ENCODE measurements at regions not wholly inside any gene's neighbourhood (a gene's known extent, or its start where the extent isn't known, plus 50 kb on each side); places are given as distances from the start of the nearest gene placed in this dataset.
"Not testable (repeated sequence)": the region's sequence is repeated elsewhere in the genome, so short reads cannot be mapped to it uniquely, and the experiment has no call there.

GRCh38 chr6:105537981-105538578 lies 135.2 kb upstream of the PREP start:
- DNase-seq (ENCODE audit: low spot score): no peak

DNA sequence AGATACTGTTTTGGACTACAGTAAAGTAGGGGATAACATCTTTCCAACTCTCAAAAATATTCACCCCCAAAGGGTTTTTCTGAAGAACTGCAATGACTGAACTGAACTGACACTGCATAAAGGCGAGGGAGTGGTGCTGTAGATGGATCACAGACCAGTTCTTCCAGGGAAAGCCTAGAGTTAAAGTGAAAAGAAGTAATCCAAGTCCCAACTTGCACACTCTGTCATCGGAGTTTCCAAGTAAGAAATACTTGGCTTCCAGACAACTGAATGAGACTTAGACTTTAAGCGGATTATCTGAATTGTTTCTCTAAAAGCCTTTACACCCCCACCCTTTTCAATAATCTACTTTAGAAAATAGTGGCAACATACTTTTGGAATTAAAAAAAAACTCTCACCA lies 134.1 kb upstream of the PREP start:
- no peak for DNase-seq (ENCODE audit: low spot score)

DNA sequence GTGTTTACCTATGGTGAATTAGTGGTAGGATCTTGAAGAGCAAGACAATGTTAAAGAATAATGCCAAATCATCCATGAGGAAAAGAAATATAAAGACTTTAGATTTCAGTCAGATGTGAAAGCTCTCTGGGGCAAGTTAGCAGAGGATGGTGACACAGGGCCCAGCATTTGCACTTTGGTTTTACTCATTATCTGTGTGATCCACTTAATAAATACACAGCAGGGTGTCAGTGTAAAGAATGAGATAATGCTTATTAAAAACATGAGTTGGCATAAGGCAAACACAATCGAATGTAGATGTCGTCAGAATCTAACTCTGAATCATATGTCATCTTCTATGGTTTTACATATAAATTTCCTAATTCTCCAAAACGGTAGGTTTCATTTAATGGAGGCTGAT lies 130.4 kb upstream of the PREP start:
- DNase-seq (ENCODE audit: low spot score): no peak

DNA sequence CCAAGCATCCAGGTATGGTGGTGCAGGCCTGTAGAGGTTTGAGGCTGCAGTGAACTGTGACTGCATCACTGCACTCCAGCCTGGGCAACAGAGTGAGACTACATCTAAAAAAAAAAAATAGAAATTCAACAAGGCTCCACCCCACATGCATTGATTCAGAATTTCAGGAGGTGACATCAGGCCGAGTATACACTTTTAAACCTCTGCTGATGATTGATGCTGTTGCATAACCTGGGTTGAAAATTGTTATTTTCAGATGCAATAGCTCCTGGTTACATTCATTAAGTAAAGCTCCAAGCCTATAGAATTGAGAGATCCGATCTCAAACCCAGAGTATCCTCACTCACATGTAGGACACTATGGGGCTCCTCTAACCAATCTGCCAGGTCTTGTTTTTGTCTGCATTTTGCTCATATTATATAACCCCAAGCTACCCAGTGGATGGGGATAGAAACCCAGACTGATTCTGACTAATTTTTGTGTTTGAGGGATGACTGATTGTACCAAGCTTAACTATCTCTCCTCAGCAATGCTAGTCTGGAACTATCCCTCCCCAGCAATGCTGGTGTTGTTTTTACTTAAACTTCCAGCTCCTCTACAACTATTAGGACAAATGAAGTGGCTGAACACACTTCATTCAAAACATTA lies 123.5 kb upstream of the PREP start:
- no peak for DNase-seq (ENCODE audit: low spot score)

- peak; percentile 21 for DNase-seq (ENCODE audit: low spot score)
Observed at GRCh38 chr6:105522626-105523322, 119.9 kb upstream of the PREP start.

- DNase-seq (ENCODE audit: low spot score): no peak
Observed at GRCh38 chr6:105519954-105520353, 117.1 kb upstream of the PREP start.

GRCh38 chr6:105518993-105519392 lies 116.1 kb upstream of the PREP start:
- not testable (repeated sequence) for DNase-seq (ENCODE audit: low spot score)

- DNase-seq (ENCODE audit: low spot score): no peak
Observed at GRCh38 chr6:105515054-105515453, 112.2 kb upstream of the PREP start.

- no peak for DNase-seq (ENCODE audit: low spot score)
Observed at GRCh38 chr6:105514306-105514705, 111.4 kb upstream of the PREP start.

GRCh38 chr6:105511639-105512038 lies 108.8 kb upstream of the PREP start:
- DNase-seq (ENCODE audit: low spot score): no peak

GRCh38 chr6:105510746-105511145 lies 107.9 kb upstream of the PREP start:
- no peak for DNase-seq (ENCODE audit: low spot score)

DNA sequence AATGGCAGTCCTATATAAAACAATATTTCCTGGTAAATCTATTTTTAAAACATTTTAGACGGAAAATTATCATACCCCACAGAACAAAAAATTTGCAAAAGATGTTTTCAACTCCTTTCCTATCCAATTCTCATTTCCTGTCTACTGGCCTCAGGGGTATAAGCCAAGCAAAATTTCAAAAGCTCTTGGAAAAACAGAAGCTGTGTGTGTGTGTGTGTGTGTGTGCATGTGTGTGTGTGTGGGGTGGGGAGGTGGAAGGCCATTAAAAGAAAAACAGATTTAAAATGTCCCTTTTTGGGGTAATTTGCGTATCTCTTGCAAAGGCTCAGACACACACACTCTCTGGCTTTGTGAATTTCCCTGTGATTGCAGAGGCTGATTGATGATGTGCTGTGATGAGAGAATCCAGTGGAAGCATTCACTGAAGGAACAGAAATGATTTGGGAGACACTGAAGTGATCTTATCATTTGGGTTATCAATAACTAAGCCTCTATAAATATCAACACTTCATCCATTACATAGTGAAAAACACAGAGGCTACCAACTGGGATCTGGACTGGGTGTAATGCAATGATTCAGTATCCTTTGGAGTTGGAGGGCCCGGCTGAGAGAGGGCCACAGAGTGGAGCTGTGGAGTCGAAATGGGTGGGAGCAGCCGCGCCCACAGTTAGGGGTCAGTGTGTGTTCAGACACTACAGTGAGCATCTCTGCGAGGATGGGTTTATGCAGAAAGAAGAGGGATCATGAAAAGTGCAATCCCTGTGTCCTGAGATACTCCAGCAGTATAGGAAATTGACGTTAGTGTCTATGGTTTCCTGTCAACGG lies 106.8 kb upstream of the PREP start:
- DNase-seq (ENCODE audit: low spot score): no peak

DNA sequence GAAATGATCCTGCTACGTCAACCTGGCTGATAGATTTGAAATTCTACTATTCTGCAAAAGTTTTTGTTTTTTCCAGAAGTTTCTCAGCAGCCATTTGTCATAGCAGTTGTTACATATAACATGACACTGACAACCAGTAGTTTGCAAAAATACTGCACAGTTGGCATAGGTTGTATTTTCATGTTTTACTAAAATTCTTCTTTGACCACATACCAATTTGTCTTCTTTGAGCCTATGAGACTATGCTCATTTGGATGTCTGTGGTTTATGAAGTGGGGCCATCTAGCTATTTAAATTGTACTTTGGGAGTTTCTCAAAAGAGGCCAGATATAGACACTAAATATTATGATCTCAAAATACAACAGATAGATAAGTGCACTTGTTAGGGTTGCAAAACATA lies 104.9 kb upstream of the PREP start:
- DNase-seq (ENCODE audit: low spot score): no peak

DNA sequence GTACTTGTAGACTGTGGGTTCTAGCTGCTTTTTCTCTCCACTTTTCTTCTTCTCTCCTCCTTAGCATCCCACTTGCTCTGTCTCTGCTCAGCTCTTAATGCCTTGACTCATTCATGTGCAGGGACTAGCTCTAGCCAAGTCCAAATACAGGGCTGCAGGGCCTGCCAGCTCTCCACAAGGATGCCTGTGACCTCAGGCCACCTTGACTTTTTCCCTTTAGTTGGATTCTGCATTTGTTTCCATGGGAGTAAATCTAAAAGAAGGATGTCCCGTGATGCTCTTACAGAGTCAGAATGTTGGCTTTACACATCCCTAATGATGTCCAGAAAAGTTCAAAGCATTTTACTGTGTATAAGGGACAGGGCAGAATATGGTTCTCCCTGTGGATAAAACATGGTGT lies 101.8 kb upstream of the PREP start:
- no peak for DNase-seq (ENCODE audit: low spot score)

DNA sequence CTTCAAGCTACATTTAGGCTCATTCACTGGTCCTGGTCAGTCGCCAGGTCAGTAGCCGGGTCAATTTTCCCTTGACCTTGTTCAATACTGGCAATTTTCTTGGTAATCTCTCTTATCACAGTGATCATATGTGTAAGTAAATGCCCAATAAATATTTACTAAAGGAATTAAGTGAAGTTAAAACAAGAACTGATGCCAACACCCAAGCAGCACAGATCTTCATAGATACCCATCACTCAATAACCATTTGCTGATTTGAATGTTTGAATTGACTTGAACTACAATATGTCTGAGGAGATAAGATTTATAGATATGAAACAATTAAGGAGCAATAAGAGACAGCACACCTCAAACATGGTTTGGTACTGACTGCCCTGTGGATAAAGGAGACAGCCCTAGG lies 100.8 kb upstream of the PREP start:
- no peak for DNase-seq (ENCODE audit: low spot score)

DNA sequence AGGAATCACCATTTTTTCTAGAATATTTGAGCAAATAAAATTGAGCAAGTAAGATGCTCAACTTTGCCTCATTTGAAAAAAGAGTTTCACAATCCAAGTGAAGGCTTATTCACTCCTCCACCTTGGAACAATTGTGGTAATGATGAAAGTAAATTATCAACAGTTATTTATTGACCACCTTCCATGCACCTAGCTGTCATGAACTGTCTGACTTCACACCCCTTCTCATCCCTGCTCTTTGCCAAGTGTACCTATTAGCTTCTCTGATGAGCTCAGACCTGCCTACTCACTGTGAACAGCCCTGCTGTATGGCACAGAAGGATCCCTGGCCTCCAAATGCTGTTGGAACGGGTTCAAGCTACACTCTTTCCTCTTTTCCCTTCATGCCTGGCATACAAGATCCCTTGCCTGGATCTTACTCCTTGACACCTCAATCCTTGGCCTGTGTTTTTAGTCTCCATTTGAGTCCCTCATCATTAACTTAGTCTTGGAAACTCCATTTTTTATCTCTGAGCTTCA lies 99.0 kb upstream of the PREP start:
- DNase-seq (ENCODE audit: low spot score): no peak

DNA sequence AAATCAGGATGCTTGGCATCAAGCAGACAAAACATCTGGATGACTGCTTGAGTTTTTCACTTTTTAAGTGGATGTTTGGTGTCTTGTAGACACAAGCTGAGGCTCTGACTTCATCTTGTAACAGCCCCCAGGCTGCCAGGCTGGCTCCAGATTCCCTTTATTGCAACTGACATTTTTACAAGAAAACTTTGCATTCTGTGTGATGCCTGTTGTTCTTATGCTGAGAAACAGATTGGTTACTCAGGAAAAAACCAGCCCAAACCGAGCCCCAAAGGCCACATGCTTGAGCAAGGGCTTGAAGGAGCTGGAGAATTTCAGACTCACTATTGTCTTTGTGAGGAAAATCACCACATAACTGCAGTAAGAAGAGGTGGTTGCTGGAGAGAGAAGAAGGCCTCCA lies 98.4 kb upstream of the PREP start:
- DNase-seq (ENCODE audit: low spot score): no peak

GRCh38 chr6:105500693-105501092 lies 97.8 kb upstream of the PREP start:
- no peak for DNase-seq (ENCODE audit: low spot score)

GRCh38 chr6:105499931-105500330 lies 97.0 kb upstream of the PREP start:
- DNase-seq (ENCODE audit: low spot score): no peak

DNA sequence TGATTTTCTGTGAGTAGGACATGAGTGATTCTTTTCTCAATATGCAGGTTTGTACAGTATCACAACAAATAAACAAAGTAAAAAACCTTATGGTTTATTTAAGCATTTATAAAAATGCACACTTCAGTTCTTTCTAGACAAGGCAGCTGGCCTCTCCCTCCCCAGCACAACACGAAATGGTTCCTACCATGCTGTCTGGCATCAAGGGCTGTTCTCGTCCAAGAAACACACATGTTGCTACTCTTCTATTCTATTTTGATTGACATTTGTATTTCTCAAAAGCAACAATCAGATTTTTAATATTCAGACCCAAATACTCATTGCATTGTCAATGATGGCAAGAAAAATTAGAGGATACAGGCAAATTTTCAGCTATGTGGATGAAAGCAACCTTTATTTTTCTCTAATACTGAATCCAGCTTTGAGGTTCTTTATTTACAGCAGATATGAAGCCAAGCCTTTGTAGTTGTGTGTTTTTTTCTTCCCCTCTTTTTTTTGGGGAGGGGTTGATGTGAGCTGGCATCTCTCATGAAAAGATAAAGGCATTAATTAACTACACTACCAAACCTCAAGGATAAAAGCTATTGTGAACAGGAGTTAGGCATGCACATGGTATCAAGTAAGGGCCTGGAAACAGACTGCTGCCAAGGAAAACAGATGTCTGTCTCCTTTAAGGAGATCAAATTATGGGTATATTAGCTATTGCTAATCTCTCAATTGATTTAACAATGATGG lies 96.4 kb upstream of the PREP start:
- no peak for DNase-seq (ENCODE audit: low spot score)

DNA sequence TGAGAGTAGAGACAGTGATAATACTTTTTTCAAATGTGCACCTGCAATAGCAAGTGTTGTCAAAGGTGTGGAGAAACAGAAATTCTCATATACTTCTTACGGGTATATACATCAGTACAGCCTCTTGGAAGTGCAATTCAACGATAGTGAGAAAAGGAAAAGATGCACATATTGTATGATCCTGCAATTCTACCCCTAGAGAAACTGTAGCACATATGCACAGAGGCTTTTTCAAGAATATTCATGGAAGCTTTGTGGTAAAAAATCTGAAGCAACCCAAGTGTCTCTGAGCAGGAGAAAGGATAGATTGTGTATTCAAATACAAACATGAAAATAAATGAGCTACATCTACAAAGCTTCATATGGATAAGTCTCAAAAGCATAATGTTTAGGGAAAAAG lies 94.7 kb upstream of the PREP start:
- DNase-seq (ENCODE audit: low spot score): no peak

DNA sequence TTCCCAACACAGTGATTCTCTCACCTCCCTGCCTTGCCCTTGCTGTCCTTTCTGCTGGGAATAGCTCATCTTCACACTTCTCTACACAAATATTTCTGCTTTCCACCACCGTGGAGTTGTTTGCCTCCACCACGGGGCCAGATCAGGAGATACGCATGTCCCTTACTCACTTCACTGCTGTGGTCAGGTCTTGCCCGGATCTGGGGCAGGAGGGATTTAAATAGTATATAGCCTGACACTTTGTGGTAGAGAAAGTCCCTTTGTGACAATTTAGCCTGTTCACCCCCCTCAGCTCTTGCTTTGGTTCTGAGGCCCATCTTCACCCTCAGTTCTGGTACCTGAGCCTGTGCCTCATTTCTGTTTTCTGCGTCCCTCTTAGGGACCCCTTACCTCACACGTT lies 92.6 kb upstream of the PREP start:
- no peak for DNase-seq (ENCODE audit: low spot score)
